ENCODE measurements at regions not wholly inside any gene's neighbourhood (a gene's known extent, or its start where the extent isn't known, plus 50 kb on each side); places are given as distances from the start of the nearest gene placed in this dataset.

- TF ChIP-seq EZH2 (IDR thresholded peaks at IDR 0.05; ENCODE audit: borderline replicate concordance, low read depth, low read length, severe bottlenecking), result no peak
- TF ChIP-seq, protein P1, sequence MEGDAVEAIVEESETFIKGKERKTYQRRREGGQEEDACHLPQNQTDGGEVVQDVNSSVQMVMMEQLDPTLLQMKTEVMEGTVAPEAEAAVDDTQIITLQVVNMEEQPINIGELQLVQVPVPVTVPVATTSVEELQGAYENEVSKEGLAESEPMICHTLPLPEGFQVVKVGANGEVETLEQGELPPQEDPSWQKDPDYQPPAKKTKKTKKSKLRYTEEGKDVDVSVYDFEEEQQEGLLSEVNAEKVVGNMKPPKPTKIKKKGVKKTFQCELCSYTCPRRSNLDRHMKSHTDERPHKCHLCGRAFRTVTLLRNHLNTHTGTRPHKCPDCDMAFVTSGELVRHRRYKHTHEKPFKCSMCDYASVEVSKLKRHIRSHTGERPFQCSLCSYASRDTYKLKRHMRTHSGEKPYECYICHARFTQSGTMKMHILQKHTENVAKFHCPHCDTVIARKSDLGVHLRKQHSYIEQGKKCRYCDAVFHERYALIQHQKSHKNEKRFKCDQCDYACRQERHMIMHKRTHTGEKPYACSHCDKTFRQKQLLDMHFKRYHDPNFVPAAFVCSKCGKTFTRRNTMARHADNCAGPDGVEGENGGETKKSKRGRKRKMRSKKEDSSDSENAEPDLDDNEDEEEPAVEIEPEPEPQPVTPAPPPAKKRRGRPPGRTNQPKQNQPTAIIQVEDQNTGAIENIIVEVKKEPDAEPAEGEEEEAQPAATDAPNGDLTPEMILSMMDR (IDR thresholded peaks at IDR 0.05; ENCODE audit: borderline replicate concordance, extremely low read depth, low read length, poor library complexity, severe bottlenecking), result no peak
These were observed 332.2 kb downstream of the OSR1 start for GRCh38 chr2:19026261-19026660.
